Adrenal gland (tissue), 9 donors: ENCODE measurements at regions not wholly inside any gene's neighbourhood (a gene's known extent, or its start where the extent isn't known, plus 50 kb on each side); places are given as distances from the start of the nearest gene placed in this dataset.

ENCODE experiments used
- DNase-seq, 7 donors: peaks; one replicate each; pipeline ENCODE4 v3.0.0-alpha.2; 2019 to 2020
- H3K27ac ChIP-seq, 5 donors: fragments of 200-600 bp; sonication (generic) in 4 of 5; 1 replicate in 3 of 5; 2 replicates in 2 of 5; pipeline versions ENCODE4 v1.5.1 to v1.8.0; 2016 to 2020; ENCODE audit warnings: mild to moderate bottlenecking in 1 of 5
- H3K27me3 ChIP-seq: fragments of 200-600 bp; 2 replicates; pipeline ENCODE4 v1.8.0; 2021
- H3K36me3 ChIP-seq, 2 donors: fragments of 200-600 bp; replicated peaks in 1 of 2; 1 replicate in 1 of 2; 2 replicates in 1 of 2; pipeline versions ENCODE4 v1.5.1 to v1.8.0; 2018 to 2022
- H3K4me1 ChIP-seq, 2 donors: fragments of 200-600 bp; replicated peaks in 1 of 2; 1 replicate in 1 of 2; 2 replicates in 1 of 2; pipeline versions ENCODE4 v1.5.1 to v1.8.0; 2018 to 2021
- H3K4me3 ChIP-seq, 4 donors: fragments of 200-600 bp; sonication (generic) in 3 of 4; one replicate each; pipeline ENCODE4 v1.5.1; 2016 to 2018
- H3K9me3 ChIP-seq, 3 donors: fragments of 200-600 bp; sonication (generic) in 1 of 3; replicated peaks in 1 of 3; 1 replicate in 2 of 3; 2 replicates in 1 of 3; pipeline versions ENCODE4 v1.5.1 to v1.8.0; 2016 to 2021
- POLR2A ChIP-seq, 2 donors: fragments of 450-650 bp; IDR thresholded peaks; one replicate each; pipeline ENCODE4 v1.6.1; 2017; ENCODE audit warnings: antibody characterized with exemption in 2 of 2, mild to moderate bottlenecking in 2 of 2, moderate library complexity in 1 of 2
- whole genome bisulfite sequencing, 4 donors: extraction: QIAGEN DNeasy Blood & Tissue Kit in 2 of 4; methylation state at CpG; one replicate each; pipeline versions ENCODE4 v1.1.5 to v1.1.7; 2013 to 2017; 5-methylcytosine and 5-hydroxymethylcytosine counted together
- intact Hi-C, 2 donors: fragments of 100-400 bp; cut with DNase I; formaldehyde crosslinking; loops; one replicate each; pipeline versions ENCODE4 v1.14.1 to v1.15.0; 2022 to 2023
- TF ChIP-seq, protein P1 (sequence below), 6 experiments: fragments of 450-650 bp in 4 of 6; fragments of 200-600 bp in 2 of 6; sonication (generic) in 1 of 6; IDR thresholded peaks; 1 replicate in 5 of 6; 2 replicates in 1 of 6; pipeline versions ENCODE4 v1.5.1 to v1.8.0; 2016 to 2021; ENCODE audit warnings: antibody characterized with exemption in 6 of 6, mild to moderate bottlenecking in 2 of 6, moderate library complexity in 1 of 6
- donor health status: healthy with polysubstance abuse.
- donor health status: Bipolar disorder and iron deficiency.
- donor health status: DM: yes; HTN: yes; CAD: no.
- donor health status: DM: no; HTN: no; CAD: no.
- donor health status: DM: no; HTN: no; CAD: no.

DNA sequence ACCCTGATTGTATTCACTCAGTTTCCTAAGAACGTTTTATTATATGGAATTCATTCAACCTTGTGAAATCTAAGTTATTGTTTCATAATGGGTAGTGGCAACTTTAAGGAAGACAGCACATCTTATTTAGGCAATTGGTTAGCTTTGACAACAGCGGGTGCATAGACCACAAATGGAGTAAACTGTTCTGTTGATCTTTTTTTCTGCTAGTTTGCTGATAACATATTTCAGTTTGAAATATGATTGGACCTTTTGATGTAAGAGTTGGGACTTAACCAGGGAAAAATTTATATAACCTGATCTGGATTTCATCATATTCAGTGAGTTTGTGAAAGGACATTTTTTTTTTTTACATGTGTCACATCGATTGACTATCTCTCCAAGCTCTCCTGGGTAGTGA is 151.7 kb downstream of the HLX start:
- 57 to 77% (median 69%) methylated on average over 3 of the region's 3 CpGs for WGBS, 4 donors
- intact Hi-C loops = no loop called here

DNA sequence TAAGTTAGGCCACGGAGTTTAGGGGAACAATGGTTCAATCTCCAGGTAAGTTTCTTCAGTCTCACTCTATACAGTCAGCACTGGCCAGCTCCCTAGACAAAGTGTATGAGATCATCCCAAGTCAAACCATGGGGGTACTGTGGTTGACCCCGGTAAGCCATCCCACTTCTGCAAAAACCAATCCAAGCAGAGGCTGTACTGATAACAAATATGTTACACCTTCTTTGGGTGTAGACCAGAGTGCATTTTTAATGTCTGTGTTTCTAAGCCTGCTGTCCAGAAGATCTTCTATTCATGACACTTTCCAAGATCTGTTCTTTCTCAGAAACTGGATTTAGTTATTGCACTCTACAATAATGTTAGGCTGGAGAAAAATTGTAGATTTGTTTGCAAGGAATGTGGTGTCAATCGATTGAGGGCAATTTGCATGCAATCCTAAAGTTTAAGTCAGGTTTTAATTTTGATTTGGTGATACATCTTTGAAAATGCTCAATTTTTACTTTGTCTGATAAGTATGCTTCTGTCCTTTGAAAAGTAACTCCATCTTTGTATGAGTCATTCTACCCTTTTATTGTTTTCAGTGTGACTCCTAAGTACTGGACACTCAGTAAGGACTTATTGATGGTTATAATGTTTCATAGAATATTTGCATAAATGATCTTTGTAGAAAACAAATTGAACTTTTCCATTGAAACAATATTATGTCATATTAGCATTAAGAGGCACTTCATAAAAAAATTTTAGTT is 152.4 kb downstream of the HLX start:
- no peak for DNase-seq
- Histone ChIP-seq H3K9me3 (no peaks in the 10 kb centered on the region), H3K27me3 (no peaks in the 10 kb centered on the region), H3K27ac (no peak overlapping the region), H3K4me3 (no peak overlapping the region), H3K4me1 (no peaks in the 10 kb centered on the region), H3K36me3 (no peaks in the 10 kb centered on the region)
- TF ChIP-seq POLR2A (IDR thresholded peaks at IDR 0.05) = no peak
- TF ChIP-seq, protein P1, sequence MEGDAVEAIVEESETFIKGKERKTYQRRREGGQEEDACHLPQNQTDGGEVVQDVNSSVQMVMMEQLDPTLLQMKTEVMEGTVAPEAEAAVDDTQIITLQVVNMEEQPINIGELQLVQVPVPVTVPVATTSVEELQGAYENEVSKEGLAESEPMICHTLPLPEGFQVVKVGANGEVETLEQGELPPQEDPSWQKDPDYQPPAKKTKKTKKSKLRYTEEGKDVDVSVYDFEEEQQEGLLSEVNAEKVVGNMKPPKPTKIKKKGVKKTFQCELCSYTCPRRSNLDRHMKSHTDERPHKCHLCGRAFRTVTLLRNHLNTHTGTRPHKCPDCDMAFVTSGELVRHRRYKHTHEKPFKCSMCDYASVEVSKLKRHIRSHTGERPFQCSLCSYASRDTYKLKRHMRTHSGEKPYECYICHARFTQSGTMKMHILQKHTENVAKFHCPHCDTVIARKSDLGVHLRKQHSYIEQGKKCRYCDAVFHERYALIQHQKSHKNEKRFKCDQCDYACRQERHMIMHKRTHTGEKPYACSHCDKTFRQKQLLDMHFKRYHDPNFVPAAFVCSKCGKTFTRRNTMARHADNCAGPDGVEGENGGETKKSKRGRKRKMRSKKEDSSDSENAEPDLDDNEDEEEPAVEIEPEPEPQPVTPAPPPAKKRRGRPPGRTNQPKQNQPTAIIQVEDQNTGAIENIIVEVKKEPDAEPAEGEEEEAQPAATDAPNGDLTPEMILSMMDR (IDR thresholded peaks at IDR 0.05) = no peak
- intact Hi-C loops = no loop called here
- WGBS, 4 donors = 73 to 92% (median 86%) methylated on average over 3 of the region's 3 CpGs

More for the DNA sequence above, 151.7 kb downstream of the HLX start:
- Histone ChIP-seq H3K4me1 (no peaks in the 10 kb centered on the region), H3K36me3 (no peaks in the 10 kb centered on the region), H3K27ac (no peak overlapping the region), H3K27me3 (no peaks in the 10 kb centered on the region), H3K4me3 (no peak overlapping the region), H3K9me3 (no peaks in the 10 kb centered on the region)
- no peak for TF ChIP-seq POLR2A (IDR thresholded peaks at IDR 0.05)
- TF ChIP-seq, protein P1 (IDR thresholded peaks at IDR 0.05) = no peak
- DNase-seq = no peak

DNA sequence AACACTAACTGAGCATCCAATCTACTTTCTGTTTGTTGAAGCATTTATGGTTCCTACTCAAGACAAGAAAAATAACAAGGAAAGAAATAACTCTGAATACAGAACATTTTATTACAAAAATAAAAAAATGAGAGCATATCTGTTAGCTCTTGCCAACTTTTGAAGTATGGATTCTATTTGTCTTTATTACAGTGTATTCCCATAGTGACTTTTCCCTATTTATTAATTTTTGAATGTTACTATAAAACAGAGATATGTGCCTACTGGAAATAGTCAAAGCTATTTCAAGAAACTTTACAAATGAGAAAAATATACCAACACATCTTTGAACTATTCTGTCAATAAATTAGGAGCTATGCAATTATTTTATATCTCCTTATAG is 153.0 kb downstream of the HLX start:
- no peaks in the 10 kb centered on the region for H3K27me3 ChIP-seq
- no peaks in the 10 kb centered on the region for H3K9me3 ChIP-seq
- H3K4me1 ChIP-seq = no peaks in the 10 kb centered on the region
- no peak overlapping the region for H3K4me3 ChIP-seq
- no peak overlapping the region for H3K27ac ChIP-seq
- intact Hi-C loops = no loop called here
- no peaks in the 10 kb centered on the region for H3K36me3 ChIP-seq
- DNase-seq = no peak
- TF ChIP-seq, protein P1 (IDR thresholded peaks at IDR 0.05) = no peak
- TF ChIP-seq POLR2A (IDR thresholded peaks at IDR 0.05) = no peak

DNA sequence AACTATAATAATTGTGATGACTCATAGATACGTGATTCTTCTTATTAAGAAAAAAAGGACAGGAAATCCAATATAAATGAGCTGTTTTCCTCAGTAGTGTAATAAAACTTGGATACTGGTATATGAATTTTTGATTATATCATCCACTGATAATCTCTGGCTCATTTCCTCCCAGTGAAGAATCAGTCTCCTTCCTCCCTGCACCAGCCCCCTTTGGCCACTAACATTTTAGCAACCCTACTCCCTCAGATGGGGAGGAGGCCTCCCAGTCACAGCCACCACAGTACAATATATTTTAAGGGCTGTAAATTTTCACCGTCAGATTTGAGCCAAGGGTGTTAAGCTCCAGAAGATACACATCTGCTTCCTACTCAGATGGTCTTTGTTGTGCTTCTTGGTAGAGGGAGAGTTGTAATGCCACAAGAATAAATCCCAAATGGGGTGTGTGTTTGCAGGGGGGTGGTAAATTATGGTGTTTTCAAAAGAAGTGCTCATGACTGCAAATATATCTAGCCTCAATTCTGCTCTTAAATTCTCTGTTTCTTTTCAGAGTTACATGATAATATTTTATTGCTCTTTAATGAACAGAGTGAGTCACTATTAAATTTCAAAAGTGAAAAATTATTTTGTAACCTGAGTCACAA is 153.5 kb downstream of the HLX start:
- no peak overlapping the region for H3K27ac ChIP-seq

More for the DNA sequence above, 153.5 kb downstream of the HLX start:
- WGBS, 4 donors = 24 to 41% (median 33%) methylated on average over 2 of the region's 2 CpGs
- no peaks in the 10 kb centered on the region for H3K9me3 ChIP-seq
- no peaks in the 10 kb centered on the region for H3K4me1 ChIP-seq
- intact Hi-C loops = no loop called here
- no peaks in the 10 kb centered on the region for H3K36me3 ChIP-seq
- no peak for DNase-seq
- H3K4me3 ChIP-seq = no peak overlapping the region
- H3K27me3 ChIP-seq = no peaks in the 10 kb centered on the region
- TF ChIP-seq, protein P1 (IDR thresholded peaks at IDR 0.05) = no peak
- no peak for TF ChIP-seq POLR2A (IDR thresholded peaks at IDR 0.05)
